ENCODE measurements at regions not wholly inside any gene's neighbourhood (a gene's known extent, or its start where the extent isn't known, plus 50 kb on each side); places are given as distances from the start of the nearest gene placed in this dataset.

- peak; percentile 24 for DNase-seq
Observed at GRCh38 chrX:110432091-110432905, 73.7 kb downstream of the RTL9 start.

DNA sequence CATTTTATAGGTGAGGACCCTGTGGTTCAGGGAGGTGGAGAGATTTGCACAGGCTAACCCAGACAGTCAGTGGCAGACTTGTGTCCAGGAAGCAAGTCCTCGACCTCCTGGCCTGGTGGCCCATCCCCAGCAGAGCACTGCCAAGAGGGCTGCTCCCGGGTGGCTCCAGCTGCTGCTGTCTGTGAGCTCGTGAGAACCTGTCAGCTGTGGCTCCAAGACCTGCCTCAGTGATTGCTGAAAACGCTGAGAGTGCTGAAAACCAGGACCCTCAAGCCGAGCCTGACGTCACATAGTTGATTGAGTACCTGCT, 74.2 kb downstream of the RTL9 start:
- DNase-seq, result no peak

GRCh38 chrX:110435196-110435595, 76.5 kb downstream of the RTL9 start:
- DNase-seq, result no peak

GRCh38 chrX:110436523-110436922, 77.9 kb downstream of the RTL9 start:
- DNase-seq, result no peak

DNA sequence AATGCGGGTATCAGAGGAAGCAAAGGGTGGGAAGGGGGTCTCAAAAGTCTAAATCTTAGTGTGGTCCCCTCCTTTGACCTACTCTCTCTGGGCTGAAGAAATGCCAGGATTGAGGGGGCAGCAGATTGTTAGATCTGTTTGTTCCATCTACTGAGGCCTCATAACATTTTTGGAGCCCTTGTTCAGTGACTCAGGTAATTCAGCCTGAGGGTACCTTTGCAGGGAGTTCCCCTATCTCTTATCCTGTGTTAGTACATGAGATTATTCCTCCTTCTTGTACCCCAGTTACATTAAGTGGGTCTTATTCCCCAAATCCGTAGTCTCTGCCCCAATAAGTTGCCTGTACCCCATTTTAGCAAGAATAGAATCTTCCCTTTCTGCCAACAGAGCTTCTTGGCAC, 79.0 kb downstream of the RTL9 start:
- DNase-seq, result no peak

GRCh38 chrX:110440016-110440805, 81.6 kb downstream of the RTL9 start:
- no peak for DNase-seq

GRCh38 chrX:110442635-110443034, 84.0 kb downstream of the RTL9 start:
- DNase-seq, result no peak

DNA sequence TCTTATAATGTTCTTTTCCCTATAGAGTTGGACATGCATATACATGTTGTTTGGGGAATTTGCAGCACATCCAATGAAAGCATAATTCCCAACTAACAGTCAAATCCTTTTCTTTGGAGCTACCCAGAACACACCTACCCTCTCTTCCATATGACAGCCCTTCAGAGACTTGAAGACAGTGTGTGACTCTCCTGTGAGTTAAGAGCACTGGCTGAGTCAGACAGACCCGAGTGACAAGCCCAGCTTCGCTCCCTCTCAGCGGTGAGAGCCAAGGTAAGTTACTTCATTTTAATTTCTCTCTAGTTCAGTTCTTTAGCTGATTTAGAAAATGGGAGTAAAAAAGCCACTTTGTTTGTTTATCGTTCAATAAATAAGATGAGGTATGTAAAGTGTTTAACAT, 86.3 kb downstream of the RTL9 start:
- no peak for DNase-seq

GRCh38 chrX:110448459-110448858, 89.8 kb downstream of the RTL9 start:
- DNase-seq, result no peak

DNA sequence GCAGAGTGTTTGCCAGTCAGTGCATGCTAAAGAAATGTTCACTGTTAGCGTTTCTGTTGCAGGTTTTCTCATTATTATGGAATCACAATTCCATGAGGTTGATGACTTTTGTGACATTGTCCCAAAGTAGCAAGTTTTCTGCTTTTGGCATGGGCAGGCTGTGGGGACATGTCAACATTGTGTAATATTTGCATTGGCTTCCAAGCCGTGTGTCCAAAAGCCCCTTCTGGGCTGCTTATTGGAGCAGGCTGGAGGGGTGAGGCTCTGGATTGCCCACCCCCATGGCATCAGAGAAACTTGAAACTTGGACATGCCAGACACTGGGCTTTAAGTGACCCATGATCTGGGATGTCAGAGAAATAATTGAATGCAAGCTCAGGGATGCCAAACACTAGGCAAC, 90.7 kb downstream of the RTL9 start:
- DNase-seq, result no peak

GRCh38 chrX:110450050-110450449, 91.4 kb downstream of the RTL9 start:
- peak; percentile 15 for DNase-seq

DNA sequence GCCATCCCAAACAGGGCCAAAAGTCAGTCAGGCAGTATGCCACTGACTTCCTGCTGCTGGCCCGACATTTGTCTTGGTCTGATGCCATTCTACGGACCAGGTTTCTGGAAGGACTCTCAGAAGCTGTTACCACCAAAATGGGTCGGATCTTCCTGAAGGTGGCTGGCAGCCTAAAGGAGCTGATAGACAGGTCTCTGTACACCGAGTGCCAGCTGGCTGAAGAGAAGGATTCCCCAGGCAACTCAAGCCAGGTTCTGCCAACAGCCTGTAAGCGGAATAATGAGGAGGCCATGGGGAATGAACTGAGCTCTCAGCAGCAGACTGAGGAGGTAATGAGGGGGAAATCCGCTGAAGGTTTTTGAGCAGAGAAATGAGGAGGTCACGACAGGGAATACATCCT, 95.7 kb downstream of the RTL9 start:
- no peak for DNase-seq

DNA sequence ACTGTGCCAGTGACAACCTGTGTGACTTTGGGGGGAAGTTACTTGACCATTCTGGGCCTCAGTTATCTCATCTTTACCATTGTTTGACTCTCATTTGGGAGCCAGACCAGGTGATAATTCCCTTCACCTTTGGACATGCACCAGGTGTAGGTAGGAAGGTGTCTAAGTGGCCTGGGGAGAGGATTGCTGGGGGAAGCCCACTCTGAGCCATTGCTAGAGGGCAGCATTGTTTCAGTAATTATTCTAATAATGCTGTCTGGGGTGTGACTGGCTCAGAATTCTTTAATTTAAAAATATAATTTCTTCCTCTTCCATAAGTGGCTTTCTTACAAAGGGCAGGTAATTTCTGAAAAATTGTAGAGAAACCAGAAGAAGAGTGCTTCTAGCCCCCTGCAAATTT, 104.3 kb downstream of the RTL9 start:
- DNase-seq, result no peak

- DNase-seq, result no peak
Observed at GRCh38 chrX:110466790-110467189, 108.1 kb downstream of the RTL9 start.

- DNase-seq, result no peak
Observed at GRCh38 chrX:110472265-110472664, 113.6 kb downstream of the RTL9 start.

DNA sequence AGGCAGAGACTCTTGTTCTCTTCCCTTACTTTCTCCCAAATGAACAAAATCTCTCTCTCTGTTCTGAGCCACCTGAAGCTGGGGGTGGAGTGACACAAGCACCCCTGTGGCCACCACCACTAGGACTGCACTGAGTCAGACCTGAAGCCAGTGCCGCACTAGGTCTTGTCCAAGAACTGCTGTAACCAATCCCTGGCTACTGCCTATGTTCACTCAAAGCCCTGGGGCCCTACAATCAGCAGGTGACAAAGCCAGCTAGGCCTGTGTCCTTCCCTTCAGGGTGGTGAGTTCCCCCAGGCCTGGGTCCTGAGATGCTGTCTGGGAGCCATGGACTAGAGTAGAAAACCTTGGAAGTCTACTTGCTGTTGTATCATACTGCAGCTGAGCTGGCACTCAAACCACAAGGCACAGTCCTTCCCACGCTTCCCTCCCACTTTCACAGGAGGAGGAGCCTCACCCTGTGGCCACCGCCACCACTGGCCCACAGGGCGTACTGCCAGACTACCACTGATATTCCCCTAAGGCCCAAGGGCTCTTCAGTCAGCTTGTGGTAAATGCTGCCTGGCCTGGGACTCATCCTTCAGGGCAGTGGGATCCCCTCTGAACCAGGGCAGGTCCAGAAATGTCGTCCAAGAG, 119.1 kb downstream of the RTL9 start:
- no peak for DNase-seq

GRCh38 chrX:110491846-110492620, 133.4 kb downstream of the RTL9 start:
- DNase-seq, result peak; percentile 22

DNA sequence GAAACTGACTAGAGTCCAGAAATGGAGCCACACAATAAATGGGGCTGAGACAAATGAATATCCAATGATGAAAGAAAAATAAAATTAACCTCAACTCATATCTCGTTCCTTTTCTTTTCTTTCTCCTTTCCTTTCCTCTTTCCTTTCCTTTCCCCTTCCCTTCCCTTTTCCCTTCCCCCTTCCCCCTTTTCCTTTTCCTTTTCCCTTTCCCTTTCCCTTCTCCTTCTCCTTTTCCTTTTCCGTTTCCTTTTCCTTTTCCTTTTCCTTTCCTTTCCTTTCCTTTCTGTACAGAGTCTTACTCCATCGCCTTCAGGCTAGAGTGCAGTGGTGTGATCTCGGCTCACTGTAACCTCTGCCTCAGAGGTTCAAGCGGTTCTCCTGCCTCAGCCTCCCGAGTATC, 146.3 kb downstream of the RTL9 start:
- no peak for DNase-seq

GRCh38 chrX:110509755-110510532, 151.3 kb downstream of the RTL9 start:
- no peak for DNase-seq

GRCh38 chrX:110511238-110511637, 152.6 kb downstream of the RTL9 start:
- no peak for DNase-seq

DNA sequence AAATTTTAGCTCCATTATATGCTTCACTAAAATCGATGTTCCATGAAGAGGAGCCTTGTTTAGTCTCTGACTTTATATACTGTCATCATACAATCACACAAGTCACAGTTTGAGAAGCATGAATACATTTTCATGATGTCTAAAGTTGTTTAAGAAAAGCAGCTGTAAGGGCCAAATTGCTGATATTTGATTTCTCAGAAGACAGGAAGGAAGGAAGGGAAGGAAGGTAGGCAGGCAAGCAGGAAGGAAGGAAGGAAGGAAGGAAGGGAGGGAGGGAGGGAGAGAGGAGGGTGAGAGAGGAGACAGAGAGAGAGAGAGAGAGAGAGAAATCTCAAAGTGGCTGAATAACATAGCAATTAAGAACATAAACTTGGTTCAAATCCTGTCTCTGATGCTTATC, 153.7 kb downstream of the RTL9 start:
- no peak for DNase-seq

DNA sequence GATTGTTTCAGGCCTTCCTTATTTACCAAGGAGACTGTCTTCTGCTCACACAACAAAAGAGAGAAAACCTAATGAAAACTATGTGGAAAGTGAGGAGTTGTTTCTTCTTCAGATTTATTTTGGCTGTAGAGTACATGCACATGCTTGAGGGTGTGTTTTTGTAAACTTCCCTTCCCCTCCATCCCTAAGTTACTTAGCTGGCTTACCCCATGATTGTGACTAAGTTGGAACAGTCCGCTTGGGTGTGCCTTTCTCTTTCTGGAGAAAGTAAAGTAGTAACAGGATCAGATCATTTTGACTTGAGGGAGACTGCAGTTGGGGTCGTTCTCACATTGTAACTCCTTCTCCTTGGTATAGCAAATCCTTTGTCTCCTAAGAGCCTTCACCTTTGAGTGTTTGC, 155.9 kb downstream of the RTL9 start:
- no peak for DNase-seq
